Activated T-cell treated with anti-CD3 and anti-CD28 coated beads, Interleukin-2, amount 50 U/mL, for 24 hours (primary cell): ENCODE measurements at regions not wholly inside any gene's neighbourhood (a gene's known extent, or its start where the extent isn't known, plus 50 kb on each side); places are given as distances from the start of the nearest gene placed in this dataset.

Experiments
- DNase-seq: peaks from one replicate; pipeline ENCODE4 v3.0.0-alpha.2; 2020
- H3K27ac Mint-ChIP-seq: 2 replicates; pipeline ENCODE4 v1.8.0; 2020; ENCODE audit warnings: mild to moderate bottlenecking, mixed read lengths
- H3K27me3 Mint-ChIP-seq: 2 replicates; pipeline ENCODE4 v1.8.0; 2020; ENCODE audit warnings: mixed read lengths
- H3K36me3 Mint-ChIP-seq: 2 replicates; pipeline ENCODE4 v1.8.0; 2020; ENCODE audit warnings: low read depth, mixed read lengths
- H3K4me1 Mint-ChIP-seq: 2 replicates; pipeline ENCODE4 v1.8.0; 2020; ENCODE audit warnings: low read depth, mixed read lengths
- H3K4me3 Mint-ChIP-seq: 2 replicates; pipeline ENCODE4 v1.8.0; 2020; ENCODE audit warnings: mild to moderate bottlenecking, moderate library complexity, mixed read lengths
- H3K9me3 Mint-ChIP-seq: 2 replicates; pipeline ENCODE4 v1.8.0; 2020; ENCODE audit warnings: mixed read lengths

- Mint-ChIP-seq H3K9me3 (peaks cover under 1% of the 10 kb centered on the region), H3K36me3 (no peaks in the 10 kb centered on the region), H3K27me3 (no peaks in the 10 kb centered on the region), H3K4me3 (no peak overlapping the region), H3K27ac (no peak overlapping the region), H3K4me1 (no peaks in the 10 kb centered on the region)
- DNase-seq, result no peak
Observed at GRCh38 chr5:89411891-89412290, 528.9 kb upstream of the MEF2C start.

DNA sequence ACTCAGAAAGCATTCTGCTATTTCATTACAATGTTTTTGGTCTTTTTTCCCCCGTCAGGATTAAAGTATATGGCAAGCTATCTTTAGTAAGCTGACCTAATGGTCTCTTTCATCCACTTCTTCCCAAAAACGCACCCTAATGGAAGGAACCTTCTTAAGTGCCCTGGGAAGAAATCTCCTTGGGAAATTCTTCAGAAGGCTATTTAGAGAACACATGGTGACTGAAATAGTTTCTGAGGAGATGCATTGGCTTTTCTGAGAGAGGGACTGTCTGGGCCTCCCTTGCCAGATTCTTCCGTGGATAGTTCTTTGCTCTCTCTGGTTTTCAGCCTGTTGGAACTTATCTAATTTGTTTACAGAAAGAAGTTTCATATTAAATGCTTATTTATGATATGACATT lies 524.1 kb upstream of the MEF2C start:
- H3K27ac Mint-ChIP-seq, result no peak overlapping the region
- H3K4me3 Mint-ChIP-seq, result no peak overlapping the region
- H3K36me3 Mint-ChIP-seq, result no peaks in the 10 kb centered on the region
- H3K27me3 Mint-ChIP-seq, result no peaks in the 10 kb centered on the region
- H3K4me1 Mint-ChIP-seq, result no peaks in the 10 kb centered on the region
- no peaks in the 10 kb centered on the region for H3K9me3 Mint-ChIP-seq
- DNase-seq, result no peak

DNA sequence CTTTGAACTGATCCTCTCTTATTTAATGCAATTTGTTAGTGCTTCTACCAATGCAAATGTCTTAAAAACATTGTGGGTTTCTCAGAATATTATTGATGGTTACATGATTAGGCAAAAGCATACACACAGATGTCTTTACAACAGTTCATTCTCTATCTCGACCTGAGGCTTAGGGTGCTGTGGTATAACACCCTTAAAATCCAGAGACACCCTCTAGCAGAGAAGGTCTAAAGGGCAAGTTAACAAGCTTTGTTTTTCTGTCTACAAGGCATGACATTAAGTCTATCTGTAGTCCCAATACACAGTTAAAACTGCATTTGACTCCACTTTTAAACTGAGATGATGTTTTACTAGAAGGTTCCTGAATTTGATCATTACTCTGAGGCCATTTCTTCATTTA lies 518.7 kb upstream of the MEF2C start:
- Mint-ChIP-seq H3K27me3 (no peaks in the 10 kb centered on the region), H3K4me1 (peaks cover 5% of the 10 kb centered on the region), H3K36me3 (no peaks in the 10 kb centered on the region), H3K9me3 (no peaks in the 10 kb centered on the region), H3K4me3 (no peak overlapping the region), H3K27ac (no peak overlapping the region)
- DNase-seq, result no peak

GRCh38 chr5:89401012-89401411 lies 518.0 kb upstream of the MEF2C start:
- Mint-ChIP-seq H3K9me3 (no peaks in the 10 kb centered on the region), H3K4me1 (peaks cover 6% of the 10 kb centered on the region), H3K27me3 (no peaks in the 10 kb centered on the region), H3K27ac (no peak overlapping the region), H3K36me3 (no peaks in the 10 kb centered on the region), H3K4me3 (no peak overlapping the region)
- DNase-seq, result no peak

DNA sequence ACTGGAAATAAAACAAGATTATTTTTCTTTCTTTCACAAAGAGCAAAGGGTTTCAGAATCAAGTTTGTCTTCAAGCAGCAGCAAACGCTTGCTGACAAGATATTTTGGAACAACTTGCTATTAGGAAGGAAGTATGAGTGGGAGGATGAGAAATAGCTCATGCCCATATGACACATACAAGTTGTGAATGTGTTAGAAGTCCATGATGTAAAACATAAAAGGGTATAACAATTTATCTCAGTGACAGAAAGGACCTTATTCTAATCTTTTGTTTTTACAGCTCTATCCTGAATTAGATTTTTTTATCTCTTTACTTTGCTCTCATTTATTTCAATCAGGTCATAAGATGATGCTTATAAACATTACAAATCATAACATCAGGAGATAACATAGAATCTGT lies 516.6 kb upstream of the MEF2C start:
- H3K4me1 Mint-ChIP-seq, result peaks cover 8% of the 10 kb centered on the region
- no peaks in the 10 kb centered on the region for H3K36me3 Mint-ChIP-seq
- no peaks in the 10 kb centered on the region for H3K9me3 Mint-ChIP-seq
- DNase-seq, result no peak
- no peaks in the 10 kb centered on the region for H3K27me3 Mint-ChIP-seq
- H3K27ac Mint-ChIP-seq, result no peak overlapping the region
- no peak overlapping the region for H3K4me3 Mint-ChIP-seq

DNA sequence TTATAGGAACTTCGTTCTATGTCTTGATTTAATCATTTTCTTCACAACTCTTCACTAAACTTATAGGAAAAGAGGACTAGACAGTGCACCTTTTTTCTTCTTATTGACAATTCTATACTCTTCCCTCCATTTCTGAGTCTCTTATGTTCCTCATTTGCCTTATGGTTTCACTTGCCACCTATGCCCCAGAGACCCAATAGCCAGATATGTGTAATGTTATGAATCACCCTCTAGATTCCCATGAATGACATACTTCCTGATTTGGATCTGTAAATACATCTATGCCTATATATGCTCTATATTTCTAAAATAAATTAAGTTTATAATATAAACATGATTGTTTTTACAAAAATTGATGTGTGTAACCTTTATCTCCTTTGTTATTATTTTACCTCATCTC lies 514.1 kb upstream of the MEF2C start:
- Mint-ChIP-seq H3K36me3 (no peaks in the 10 kb centered on the region), H3K27me3 (no peaks in the 10 kb centered on the region), H3K4me1 (peaks cover 8% of the 10 kb centered on the region), H3K4me3 (no peak overlapping the region), H3K9me3 (no peaks in the 10 kb centered on the region), H3K27ac (no peak overlapping the region)
- DNase-seq, result no peak

GRCh38 chr5:89396278-89396954 lies 513.4 kb upstream of the MEF2C start:
- H3K4me3 Mint-ChIP-seq, result no peak overlapping the region
- no peaks in the 10 kb centered on the region for H3K27me3 Mint-ChIP-seq
- H3K27ac Mint-ChIP-seq, result no peak overlapping the region
- no peaks in the 10 kb centered on the region for H3K9me3 Mint-ChIP-seq
- DNase-seq, result no peak
- H3K36me3 Mint-ChIP-seq, result no peaks in the 10 kb centered on the region
- H3K4me1 Mint-ChIP-seq, result peaks cover 8% of the 10 kb centered on the region

- Mint-ChIP-seq H3K27me3 (no peaks in the 10 kb centered on the region), H3K36me3 (no peaks in the 10 kb centered on the region), H3K27ac (no peak overlapping the region), H3K4me1 (peaks cover 8% of the 10 kb centered on the region), H3K9me3 (no peaks in the 10 kb centered on the region), H3K4me3 (no peak overlapping the region)
- no peak for DNase-seq
Observed at GRCh38 chr5:89395111-89395510, 512.1 kb upstream of the MEF2C start.

DNA sequence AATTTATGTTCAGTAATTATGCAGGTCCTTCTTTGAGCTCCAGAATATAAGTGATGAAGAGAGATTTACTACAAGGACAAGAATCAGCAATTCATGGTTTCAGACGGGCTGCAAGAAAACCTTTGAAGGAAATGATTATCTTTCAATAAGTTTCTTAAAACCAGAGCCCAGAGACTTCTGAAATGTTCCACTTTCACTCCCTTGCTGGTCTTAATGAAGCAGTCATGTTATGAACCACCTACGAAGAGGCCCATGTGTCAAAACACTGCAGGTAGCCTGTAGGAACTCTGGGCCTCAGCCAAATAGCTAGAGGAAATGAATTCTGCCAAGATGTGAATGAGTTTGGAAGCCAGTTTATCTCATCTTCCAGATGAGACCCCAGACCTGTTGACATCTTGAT lies 505.9 kb upstream of the MEF2C start:
- no peak for DNase-seq
- no peaks in the 10 kb centered on the region for H3K9me3 Mint-ChIP-seq
- no peaks in the 10 kb centered on the region for H3K27me3 Mint-ChIP-seq
- H3K4me1 Mint-ChIP-seq, result no peaks in the 10 kb centered on the region
- H3K4me3 Mint-ChIP-seq, result no peak overlapping the region
- H3K36me3 Mint-ChIP-seq, result no peaks in the 10 kb centered on the region
- H3K27ac Mint-ChIP-seq, result no peak overlapping the region

- Mint-ChIP-seq H3K27me3 (no peaks in the 10 kb centered on the region), H3K27ac (no peak overlapping the region)
Observed at GRCh38 chr5:89384391-89384790, 501.4 kb upstream of the MEF2C start.

GRCh38 chr5:89380635-89381034 lies 497.7 kb upstream of the MEF2C start:
- no peak for DNase-seq
- Mint-ChIP-seq H3K4me3 (no peak overlapping the region), H3K4me1 (no peaks in the 10 kb centered on the region), H3K27me3 (no peaks in the 10 kb centered on the region), H3K36me3 (no peaks in the 10 kb centered on the region), H3K9me3 (peaks cover 2% of the 10 kb centered on the region), H3K27ac (no peak overlapping the region)

More at GRCh38 chr5:89384391-89384790, 501.4 kb upstream of the MEF2C start:
- H3K9me3 Mint-ChIP-seq, result peaks cover 2% of the 10 kb centered on the region
- H3K36me3 Mint-ChIP-seq, result no peaks in the 10 kb centered on the region
- no peak overlapping the region for H3K4me3 Mint-ChIP-seq
- no peaks in the 10 kb centered on the region for H3K4me1 Mint-ChIP-seq
- DNase-seq, result no peak

GRCh38 chr5:89377767-89378455 lies 494.9 kb upstream of the MEF2C start:
- no peaks in the 10 kb centered on the region for H3K4me1 Mint-ChIP-seq
- H3K36me3 Mint-ChIP-seq, result no peaks in the 10 kb centered on the region
- H3K4me3 Mint-ChIP-seq, result no peak overlapping the region
- peaks cover 2% of the 10 kb centered on the region for H3K9me3 Mint-ChIP-seq
- DNase-seq, result no peak
- no peak overlapping the region for H3K27ac Mint-ChIP-seq
- no peaks in the 10 kb centered on the region for H3K27me3 Mint-ChIP-seq

DNA sequence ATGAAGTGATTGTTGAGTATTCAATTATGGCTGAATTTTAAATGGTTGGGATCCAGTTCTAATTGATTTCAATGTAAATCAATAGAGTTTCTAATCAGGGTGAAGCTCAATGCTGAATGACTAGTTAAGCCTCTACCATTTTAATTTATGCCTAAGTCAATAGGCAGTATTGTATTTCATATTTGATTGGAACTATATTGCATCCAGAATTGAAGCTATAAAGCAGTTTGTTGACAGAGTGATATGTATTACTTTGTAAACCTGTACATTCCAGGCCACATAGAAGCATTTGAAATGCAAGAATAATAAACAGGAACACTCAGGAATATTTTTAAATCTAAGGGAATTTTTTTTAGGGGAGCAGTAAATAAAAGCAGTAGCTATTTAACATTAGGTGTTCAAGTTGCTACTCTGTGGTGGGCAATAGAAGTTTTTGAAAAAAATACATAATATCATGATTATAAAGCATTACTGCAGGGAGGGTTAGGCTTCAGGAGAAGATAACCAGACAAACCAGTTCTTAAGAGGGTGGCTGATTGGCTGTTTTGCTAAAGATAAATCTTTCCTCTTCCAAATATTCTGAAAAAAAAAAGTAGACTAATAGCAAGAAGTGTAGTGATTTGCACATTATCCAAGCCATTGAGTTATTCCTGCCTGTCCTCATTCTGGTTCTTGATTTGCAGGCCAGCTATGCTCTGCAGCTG lies 492.0 kb upstream of the MEF2C start:
- no peaks in the 10 kb centered on the region for H3K27me3 Mint-ChIP-seq
- no peaks in the 10 kb centered on the region for H3K36me3 Mint-ChIP-seq
- H3K9me3 Mint-ChIP-seq, result no peaks in the 10 kb centered on the region
- H3K27ac Mint-ChIP-seq, result no peak overlapping the region
- no peak overlapping the region for H3K4me3 Mint-ChIP-seq
- no peaks in the 10 kb centered on the region for H3K4me1 Mint-ChIP-seq
- DNase-seq, result no peak

- DNase-seq, result no peak
- no peaks in the 10 kb centered on the region for H3K4me1 Mint-ChIP-seq
- H3K27me3 Mint-ChIP-seq, result no peaks in the 10 kb centered on the region
- no peaks in the 10 kb centered on the region for H3K9me3 Mint-ChIP-seq
- no peak overlapping the region for H3K27ac Mint-ChIP-seq
- H3K4me3 Mint-ChIP-seq, result no peak overlapping the region
- H3K36me3 Mint-ChIP-seq, result no peaks in the 10 kb centered on the region
Observed at GRCh38 chr5:89374144-89374784, 491.3 kb upstream of the MEF2C start.

- DNase-seq, result no peak
- H3K4me1 Mint-ChIP-seq, result no peaks in the 10 kb centered on the region
- no peak overlapping the region for H3K27ac Mint-ChIP-seq
- H3K4me3 Mint-ChIP-seq, result no peak overlapping the region
- H3K36me3 Mint-ChIP-seq, result no peaks in the 10 kb centered on the region
- H3K9me3 Mint-ChIP-seq, result no peaks in the 10 kb centered on the region
- H3K27me3 Mint-ChIP-seq, result no peaks in the 10 kb centered on the region
Observed at GRCh38 chr5:89372176-89372575, 489.2 kb upstream of the MEF2C start.
